Hematopoietic multipotent progenitor cell treated with erythropoietin and hydrocortisone succinate and interleukin-3 and kit ligand, for 8 days (in vitro differentiated cells): ENCODE measurements at regions not wholly inside any gene's neighbourhood (a gene's known extent, or its start where the extent isn't known, plus 50 kb on each side); places are given as distances from the start of the nearest gene placed in this dataset.

Experiments
- DNase-seq: peaks from one replicate; pipeline ENCODE4 v3.0.0-alpha.2; 2015

GRCh38 chr4:34066126-34066525 lies 2178.2 kb downstream of the ARAP2 start:
- DNase-seq, result no peak

- DNase-seq, result no peak
Measured at GRCh38 chr4:34091451-34091850, 2152.9 kb downstream of the ARAP2 start.

GRCh38 chr4:34094114-34094513 lies 2150.2 kb downstream of the ARAP2 start:
- no peak for DNase-seq

DNA sequence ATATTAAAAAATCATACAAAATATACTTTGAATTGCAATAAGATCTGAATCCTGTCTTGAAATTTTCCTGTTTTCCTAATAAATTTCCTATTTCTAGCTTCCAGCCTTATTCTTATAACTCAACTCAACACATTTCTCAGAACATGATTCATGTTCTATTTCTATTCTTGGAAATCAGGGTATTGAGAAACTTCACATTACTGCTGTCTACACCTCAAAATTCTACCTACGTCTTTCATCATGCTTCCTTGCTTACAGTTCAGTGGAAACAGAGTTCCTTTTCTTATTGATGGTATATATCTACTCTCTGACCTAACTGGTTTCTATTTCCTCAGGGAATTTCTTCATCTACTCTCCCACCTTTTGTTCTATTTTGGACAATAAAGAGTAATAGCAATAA lies 2139.0 kb downstream of the ARAP2 start:
- no peak for DNase-seq

- DNase-seq, result no peak
Measured at GRCh38 chr4:34108391-34108790, 2135.9 kb downstream of the ARAP2 start.

- no peak for DNase-seq
Measured at GRCh38 chr4:34112573-34112972, 2131.7 kb downstream of the ARAP2 start.

- no peak for DNase-seq
Measured at GRCh38 chr4:34138385-34138784, 2105.9 kb downstream of the ARAP2 start.

GRCh38 chr4:34139346-34139745 lies 2105.0 kb downstream of the ARAP2 start:
- no peak for DNase-seq

DNA sequence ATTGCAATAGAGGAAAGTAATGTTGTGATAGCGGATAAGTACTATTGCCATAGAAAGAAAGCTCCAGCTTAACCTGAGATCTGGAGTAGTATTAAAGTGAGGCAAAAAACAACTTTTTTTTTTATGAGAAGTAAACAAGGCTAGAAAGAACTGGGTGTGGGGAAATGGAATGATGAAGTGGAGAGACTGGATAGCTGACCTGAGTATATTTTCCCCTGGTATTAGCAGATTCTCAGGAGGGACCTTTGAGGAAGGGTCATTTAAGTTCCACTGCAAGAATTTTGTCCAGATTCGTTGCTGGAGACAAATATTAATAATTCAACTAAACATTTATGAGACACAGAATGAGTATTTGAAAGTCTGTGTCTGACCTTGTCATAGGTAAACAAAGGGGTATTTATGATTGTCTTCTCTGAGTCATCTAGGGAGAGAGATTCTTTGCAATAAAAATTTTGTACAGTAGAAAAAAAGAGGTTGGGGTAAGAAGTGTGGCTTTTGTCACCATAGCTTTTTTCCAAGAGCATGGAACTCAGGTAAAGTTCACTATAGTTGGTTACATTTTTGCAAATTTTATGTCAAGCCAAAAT lies 2095.9 kb downstream of the ARAP2 start:
- DNase-seq, result no peak

DNA sequence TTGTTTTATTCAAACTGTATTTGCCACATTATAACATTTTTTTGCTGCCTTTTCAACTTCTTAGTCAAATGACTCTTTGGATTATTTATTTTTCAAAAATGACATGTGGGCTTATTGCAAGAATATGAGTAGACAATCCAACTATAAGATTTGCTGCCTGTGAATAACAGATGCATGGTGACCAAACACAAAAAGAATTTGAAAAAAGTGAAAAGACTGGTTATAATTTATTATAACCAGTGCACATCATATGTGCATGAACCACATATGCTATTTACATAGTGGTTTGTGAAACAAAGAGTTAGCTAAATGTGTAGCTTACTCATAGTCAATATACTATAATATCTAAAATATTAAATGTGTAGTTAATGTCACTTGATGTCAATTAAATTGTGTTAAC lies 2086.8 kb downstream of the ARAP2 start:
- no peak for DNase-seq

DNA sequence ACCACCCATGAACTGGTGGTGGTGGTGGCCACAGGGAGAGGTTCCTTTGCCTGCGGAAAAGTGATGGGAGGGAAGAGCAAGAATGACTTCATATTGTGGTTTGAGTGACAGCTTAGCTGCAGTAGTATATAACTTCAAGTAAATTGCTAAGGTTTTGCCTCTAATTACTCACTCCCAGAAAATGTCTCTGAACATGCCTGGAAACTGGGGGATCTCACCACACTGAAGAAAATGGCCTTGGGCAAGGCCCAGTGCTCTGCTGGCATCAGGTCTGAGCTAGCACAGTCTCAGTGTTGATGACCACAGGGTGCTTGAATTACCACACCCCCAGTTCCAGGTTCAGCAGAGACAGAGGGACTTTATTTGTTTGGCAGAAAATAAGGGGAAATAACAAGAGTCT lies 2085.4 kb downstream of the ARAP2 start:
- DNase-seq, result no peak

GRCh38 chr4:34170946-34171345 lies 2073.4 kb downstream of the ARAP2 start:
- no peak for DNase-seq

DNA sequence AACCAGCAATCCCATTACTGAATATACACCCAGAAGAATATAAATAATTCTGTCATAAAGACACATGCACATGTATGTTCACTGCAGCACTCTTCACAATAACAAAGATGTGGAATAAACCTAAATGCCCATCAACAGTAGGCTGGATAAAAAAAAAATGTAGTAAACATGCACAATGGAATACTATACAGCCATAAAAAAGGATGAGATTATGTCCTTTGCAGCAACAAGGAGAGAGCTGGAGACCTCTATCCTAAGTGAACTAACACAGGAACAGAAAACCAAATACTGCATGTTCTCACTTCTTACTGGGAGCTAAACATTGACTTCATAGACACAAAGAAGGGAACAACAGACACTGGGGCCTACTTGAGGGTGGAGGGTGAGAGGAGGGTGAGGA lies 2067.7 kb downstream of the ARAP2 start:
- DNase-seq, result no peak

DNA sequence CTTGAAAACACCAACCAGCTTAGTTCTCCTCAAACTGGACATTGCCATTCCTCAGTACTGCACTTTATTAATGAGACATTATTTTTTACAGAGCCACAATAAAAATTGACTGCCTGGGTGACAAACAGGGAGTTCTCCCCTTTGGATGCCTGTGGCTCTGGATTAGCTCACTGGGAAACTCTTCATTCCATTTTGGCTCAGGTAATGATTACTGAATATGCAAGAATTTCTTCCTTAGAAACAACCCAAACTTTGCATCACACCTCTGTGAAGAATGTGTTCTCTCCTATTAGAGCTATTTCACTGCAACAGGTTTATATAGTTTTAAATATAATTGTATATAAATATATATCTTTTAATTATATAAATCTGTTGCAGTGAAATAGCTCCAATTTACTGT lies 2065.8 kb downstream of the ARAP2 start:
- no peak for DNase-seq

DNA sequence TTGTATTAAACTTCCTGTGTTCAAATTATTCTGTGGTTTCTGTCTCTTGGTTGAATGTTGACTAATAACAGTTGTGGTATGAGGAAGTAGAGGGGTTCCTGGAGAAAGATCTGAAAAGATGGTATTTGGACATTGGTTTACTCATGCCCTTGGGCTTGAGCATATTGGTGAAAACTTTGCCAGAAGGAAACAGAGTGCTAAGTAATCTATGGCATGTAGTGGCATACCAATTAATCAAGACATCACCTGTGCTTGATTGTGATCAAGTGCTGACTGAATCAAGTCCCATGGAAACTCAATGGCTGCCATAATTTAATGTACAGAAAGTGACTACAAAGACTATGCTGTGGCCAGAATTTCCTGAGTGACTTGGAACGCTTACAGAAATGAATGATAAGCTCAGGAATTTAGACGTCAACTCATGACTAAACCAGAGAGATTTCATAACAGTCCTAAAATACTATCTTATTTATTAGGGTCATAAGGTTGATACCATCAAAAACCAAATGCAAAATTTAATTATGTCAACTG lies 2062.9 kb downstream of the ARAP2 start:
- no peak for DNase-seq

- DNase-seq, result no peak
Measured at GRCh38 chr4:34181891-34182290, 2062.4 kb downstream of the ARAP2 start.

GRCh38 chr4:34182306-34182705 lies 2062.0 kb downstream of the ARAP2 start:
- no peak for DNase-seq

- no peak for DNase-seq
Measured at GRCh38 chr4:34183926-34184325, 2060.4 kb downstream of the ARAP2 start.

DNA sequence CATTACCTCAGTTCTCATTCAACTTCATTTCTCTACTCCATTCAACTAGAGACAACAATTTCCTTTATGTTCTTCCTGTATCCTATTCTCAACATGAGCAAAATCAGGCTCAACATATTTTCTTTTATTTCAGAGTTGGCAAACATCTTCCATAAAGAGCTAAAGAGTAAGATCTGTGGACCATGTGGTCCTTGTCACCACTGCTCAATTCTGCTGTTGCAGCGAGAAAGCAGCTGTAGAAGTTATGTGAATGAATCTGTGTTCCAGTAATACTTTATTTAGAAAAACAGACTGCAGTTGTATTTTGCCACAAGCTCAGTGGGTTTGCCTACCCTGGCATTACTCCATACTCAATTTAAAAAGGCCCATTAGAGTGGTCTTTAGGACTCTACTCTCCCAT lies 2057.3 kb downstream of the ARAP2 start:
- DNase-seq, result no peak

GRCh38 chr4:34191443-34191842 lies 2052.9 kb downstream of the ARAP2 start:
- no peak for DNase-seq

DNA sequence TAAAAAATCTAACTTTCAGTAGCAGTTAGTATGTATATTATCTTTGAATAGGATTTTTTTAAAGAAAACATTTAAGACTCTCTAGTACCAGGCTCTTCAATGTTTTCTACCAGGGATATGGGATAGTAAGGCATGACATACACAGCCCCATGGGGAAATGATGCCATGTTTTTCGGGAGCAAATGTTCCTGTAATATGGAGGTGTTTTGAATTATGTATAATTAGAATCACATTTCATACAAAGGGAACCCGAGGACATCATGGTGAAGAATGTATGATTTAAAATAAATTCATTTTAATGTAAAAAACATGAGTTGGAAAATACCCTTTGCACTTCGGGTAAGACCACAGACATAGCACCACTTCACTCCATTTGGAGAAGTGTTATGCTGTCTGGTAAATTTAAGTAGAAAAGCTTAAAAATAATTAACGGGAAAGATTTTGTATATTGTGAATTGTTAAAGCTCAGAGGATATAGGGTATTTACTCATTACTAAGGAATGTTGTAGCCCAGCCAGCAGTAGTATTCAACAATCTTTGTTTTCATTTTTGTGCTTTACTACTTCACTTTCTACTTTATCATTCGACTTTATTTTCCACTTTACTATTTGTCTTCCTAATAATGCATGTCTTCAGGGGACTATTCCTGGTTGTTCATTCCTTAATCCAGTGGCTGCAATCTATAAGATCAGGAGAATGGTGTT lies 2050.7 kb downstream of the ARAP2 start:
- no peak for DNase-seq

DNA sequence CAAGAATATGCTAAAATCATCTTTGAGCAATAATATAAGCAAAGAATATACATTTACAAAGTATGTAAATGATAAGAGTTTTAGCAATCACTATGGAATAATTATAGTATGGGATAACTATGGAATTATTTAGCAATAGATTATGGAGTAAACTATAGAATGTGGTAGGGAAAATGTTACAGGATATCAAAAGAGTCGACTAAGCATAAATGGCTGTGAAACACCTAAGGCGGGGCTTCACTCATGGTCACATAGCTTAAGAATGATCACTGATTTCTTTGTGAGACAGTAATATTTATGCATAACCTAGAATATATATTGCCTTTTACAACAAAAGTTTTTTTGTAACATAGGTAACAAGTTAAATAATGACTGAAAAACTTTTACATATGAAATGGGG lies 2049.7 kb downstream of the ARAP2 start:
- no peak for DNase-seq

- no peak for DNase-seq
Measured at GRCh38 chr4:34196375-34196774, 2047.9 kb downstream of the ARAP2 start.

- DNase-seq, result no peak
Measured at GRCh38 chr4:34198966-34199365, 2045.3 kb downstream of the ARAP2 start.

GRCh38 chr4:34200535-34200934 lies 2043.8 kb downstream of the ARAP2 start:
- no peak for DNase-seq
